Heart right ventricle (tissue), 16 donors: ENCODE measurements at regions not wholly inside any gene's neighbourhood (a gene's known extent, or its start where the extent isn't known, plus 50 kb on each side); places are given as distances from the start of the nearest gene placed in this dataset.

Experiments used
- ATAC-seq, 8 donors: fragments of 200-7000 bp; cut with Tn5 transposase; one replicate each; pipeline ENCODE4 v1.9.1; 2020; ENCODE audit warnings: mild to moderate bottlenecking in 8 of 8, moderate library complexity in 8 of 8, moderate number of reproducible peaks in 1 of 8
- DNase-seq, 2 donors: peaks; one replicate each; pipeline ENCODE4 v3.0.0-alpha.2; 2020
- H3K27ac ChIP-seq, 10 donors: fragments of 200-600 bp; sonication (generic) in 2 of 10; one replicate each; pipeline versions ENCODE4 v1.5.0 to v1.8.0; 2020 to 2022; ENCODE audit warnings: mild to moderate bottlenecking in 3 of 10
- H3K27me3 ChIP-seq, 7 donors: fragments of 200-600 bp; one replicate each; pipeline ENCODE4 v1.8.0; 2021 to 2022; ENCODE audit warnings: mild to moderate bottlenecking in 2 of 7
- H3K36me3 ChIP-seq, 9 donors: fragments of 200-600 bp; sonication (generic) in 1 of 9; one replicate each; pipeline versions ENCODE4 v1.5.0 to v1.8.0; 2020 to 2022; ENCODE audit warnings: mild to moderate bottlenecking in 2 of 9
- H3K4me1 ChIP-seq, 9 donors: fragments of 200-600 bp; sonication (generic) in 1 of 9; one replicate each; pipeline versions ENCODE4 v1.5.0 to v1.8.0; 2020 to 2022; ENCODE audit warnings: mild to moderate bottlenecking in 4 of 9
- H3K4me3 ChIP-seq, 10 donors: fragments of 200-600 bp; sonication (generic) in 2 of 10; one replicate each; pipeline versions ENCODE4 v1.5.0 to v1.8.0; 2020 to 2022; ENCODE audit warnings: mild to moderate bottlenecking in 7 of 10, moderate library complexity in 2 of 10
- H3K9me3 ChIP-seq, 11 donors: fragments of 200-600 bp in 10 of 11; sonication (generic) in 2 of 11; one replicate each; pipeline versions ENCODE4 v1.5.0 to v1.8.0; 2013 to 2022; ENCODE audit warnings: mild to moderate bottlenecking in 2 of 11, control low read depth in 1 of 11, moderate library complexity in 1 of 11
- WGBS, 2 donors: extraction: QIAGEN DNeasy Blood & Tissue Kit; methylation state at CpG; one replicate each; pipeline ENCODE4 v1.1.7; 2013; ENCODE audit warnings: inconsistent platforms in 1 of 2; 5-methylcytosine and 5-hydroxymethylcytosine counted together
- intact Hi-C, 10 donors: fragments of 100-400 bp; cut with DNase I; formaldehyde crosslinking; loops; one replicate each; pipeline versions ENCODE4 v1.11.1 to v1.14.2; 2022
- TF ChIP-seq, protein P1 (sequence below), 9 donors: fragments of 200-600 bp; sonication (generic) in 2 of 9; IDR thresholded peaks; one replicate each; pipeline versions ENCODE4 v1.5.0 to v1.8.0; 2021 to 2022; ENCODE audit warnings: antibody characterized with exemption in 9 of 9, mild to moderate bottlenecking in 5 of 9, moderate library complexity in 1 of 9
- donor health status: Arrhythmogenic right ventricular cardiomyopathy.
- donor health status: ischemic (EF 13 %, LVEDD 7.1; RV severe dilation, severe dysfunction).
- donor health status: healthy with polysubstance abuse.
- donor health status: DM: no; HTN: yes; CAD: no.
- donor health status: DM: no; HTN: no; CAD: no.
- donor health status: ischemic (EF 25% LVEDD 6.9; RV normal size, moderate dysfunction).
- donor health status: ischemic (EF 25% LVEDD 5.7; RV mildly dilated, moderate dysfunction).
- donor health status: healthy.
- donor health status: DM: yes; HTN: yes; CAD: no.
- donor health status: Ischemic cardiomyopathy.
- donor health status: ischemic (EF 35%, LVEDD 5.7; RV mildly dilated, moderate dysfunction).
- donor health status: nonischemic (EF 11% LVEDD 7.7; RV severe dilation, severe dysfunction).
- donor health status: DM: yes; HTN: yes; CAD: no.
- donor health status: PGD.
- donor health status: ischemic (EF 29% LVEDD 5.4; RV normal size, mild dysfunction).
- donor health status: nonischemic (EF 23%, LVEDD 6.1; RV moderate dilation, normal function).

GRCh38 chr2:7288484-7288883 is 371.3 kb downstream of the RNF144A start:
- Histone ChIP-seq H3K9me3 (no peaks in the 10 kb centered on the region), H3K36me3 (no peaks in the 10 kb centered on the region), H3K4me3 (no peak overlapping the region), H3K27me3 (no peaks in the 10 kb centered on the region), H3K27ac (no peak overlapping the region), H3K4me1 (no peaks in the 10 kb centered on the region)
- 84 to 86% methylated on average over 4 of the region's 4 CpGs for WGBS, 2 donors
- ATAC-seq, result no peak
- intact Hi-C loops, result no loop called here
- no peak for DNase-seq
- TF ChIP-seq, protein P1, sequence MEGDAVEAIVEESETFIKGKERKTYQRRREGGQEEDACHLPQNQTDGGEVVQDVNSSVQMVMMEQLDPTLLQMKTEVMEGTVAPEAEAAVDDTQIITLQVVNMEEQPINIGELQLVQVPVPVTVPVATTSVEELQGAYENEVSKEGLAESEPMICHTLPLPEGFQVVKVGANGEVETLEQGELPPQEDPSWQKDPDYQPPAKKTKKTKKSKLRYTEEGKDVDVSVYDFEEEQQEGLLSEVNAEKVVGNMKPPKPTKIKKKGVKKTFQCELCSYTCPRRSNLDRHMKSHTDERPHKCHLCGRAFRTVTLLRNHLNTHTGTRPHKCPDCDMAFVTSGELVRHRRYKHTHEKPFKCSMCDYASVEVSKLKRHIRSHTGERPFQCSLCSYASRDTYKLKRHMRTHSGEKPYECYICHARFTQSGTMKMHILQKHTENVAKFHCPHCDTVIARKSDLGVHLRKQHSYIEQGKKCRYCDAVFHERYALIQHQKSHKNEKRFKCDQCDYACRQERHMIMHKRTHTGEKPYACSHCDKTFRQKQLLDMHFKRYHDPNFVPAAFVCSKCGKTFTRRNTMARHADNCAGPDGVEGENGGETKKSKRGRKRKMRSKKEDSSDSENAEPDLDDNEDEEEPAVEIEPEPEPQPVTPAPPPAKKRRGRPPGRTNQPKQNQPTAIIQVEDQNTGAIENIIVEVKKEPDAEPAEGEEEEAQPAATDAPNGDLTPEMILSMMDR (IDR thresholded peaks at IDR 0.05), result no peak

- H3K36me3 ChIP-seq, result no peaks in the 10 kb centered on the region
- no peak overlapping the region for H3K27ac ChIP-seq
- H3K9me3 ChIP-seq, result no peaks in the 10 kb centered on the region
- 92 to 93% methylated on average over 7 of the region's 7 CpGs for WGBS, 2 donors
- H3K4me3 ChIP-seq, result no peak overlapping the region
- TF ChIP-seq, protein P1 (IDR thresholded peaks at IDR 0.05), result no peak
- no peaks in the 10 kb centered on the region for H3K4me1 ChIP-seq
- H3K27me3 ChIP-seq, result no peaks in the 10 kb centered on the region
- intact Hi-C loops, result no loop called here
- ATAC-seq, result no peak
- no peak for DNase-seq
Measured at GRCh38 chr2:7289697-7290096, 372.5 kb downstream of the RNF144A start.

GRCh38 chr2:7292154-7292691 is 375.0 kb downstream of the RNF144A start:
- TF ChIP-seq, protein P1 (IDR thresholded peaks at IDR 0.05), result no peak
- WGBS, 2 donors, result 83 to 84% methylated on average over 7 of the region's 7 CpGs
- Histone ChIP-seq H3K4me3 (no peak overlapping the region), H3K9me3 (no peaks in the 10 kb centered on the region), H3K36me3 (no peaks in the 10 kb centered on the region), H3K4me1 (no peaks in the 10 kb centered on the region), H3K27me3 (no peaks in the 10 kb centered on the region), H3K27ac (no peak overlapping the region)
- intact Hi-C loops, result no loop called here
- no peak for DNase-seq
- no peak for ATAC-seq

DNA sequence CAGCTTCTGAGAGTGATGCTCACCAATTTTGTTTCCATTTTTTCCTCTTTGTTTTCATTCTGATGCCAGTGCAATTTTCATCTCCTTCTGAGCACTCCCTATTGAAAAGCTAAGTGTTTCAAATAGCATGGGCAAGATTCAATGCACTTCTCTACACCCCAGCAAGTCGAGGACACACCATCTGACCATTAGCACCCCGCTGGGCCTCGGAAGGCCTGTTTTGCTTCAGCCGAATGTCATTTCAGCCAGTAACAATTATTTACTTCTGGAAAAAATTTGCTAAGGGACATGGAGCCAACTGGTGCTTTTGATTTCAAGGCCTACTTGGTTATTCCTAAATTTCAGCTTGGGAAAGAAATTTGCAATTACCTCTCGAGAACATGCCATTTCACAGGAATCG is 392.4 kb downstream of the RNF144A start:
- Histone ChIP-seq H3K4me3 (no peak overlapping the region), H3K27me3 (no peaks in the 10 kb centered on the region), H3K27ac (no peak overlapping the region), H3K4me1 (no peaks in the 10 kb centered on the region), H3K9me3 (no peaks in the 10 kb centered on the region), H3K36me3 (no peaks in the 10 kb centered on the region)
- ATAC-seq, result no peak
- DNase-seq, result no peak
- WGBS, 2 donors, result 88 to 91% methylated on average over 6 of the region's 6 CpGs
- TF ChIP-seq, protein P1 (IDR thresholded peaks at IDR 0.05), result no peak
- intact Hi-C loops, result no loop called here
